ENCODE measurements at regions not wholly inside any gene's neighbourhood (a gene's known extent, or its start where the extent isn't known, plus 50 kb on each side); places are given as distances from the start of the nearest gene placed in this dataset.
"Not testable (repeated sequence)": the region's sequence is repeated elsewhere in the genome, so short reads cannot be mapped to it uniquely, and the experiment has no call there.

- H3K4me1 ChIP-seq (ENCODE audit: control insufficient read depth, insufficient read depth, low read length) = no peaks in the 10 kb centered on the region
- no peak overlapping the region for H3K4me3 ChIP-seq (ENCODE audit: low read length)
- no peak overlapping the region for H3K9ac ChIP-seq (ENCODE audit: low read length)
- no peak overlapping the region for H3K27ac ChIP-seq (ENCODE audit: low read depth, low read length)
- no peaks in the 10 kb centered on the region for H3K27me3 ChIP-seq (ENCODE audit: control insufficient read depth, insufficient read depth, low read length)
- no peaks in the 10 kb centered on the region for H3K36me3 ChIP-seq (ENCODE audit: control insufficient read depth, insufficient read depth, low read length)
These were observed 406.9 kb upstream of the PRKCQ start for GRCh38 chr10:6986927-6987326.

DNA sequence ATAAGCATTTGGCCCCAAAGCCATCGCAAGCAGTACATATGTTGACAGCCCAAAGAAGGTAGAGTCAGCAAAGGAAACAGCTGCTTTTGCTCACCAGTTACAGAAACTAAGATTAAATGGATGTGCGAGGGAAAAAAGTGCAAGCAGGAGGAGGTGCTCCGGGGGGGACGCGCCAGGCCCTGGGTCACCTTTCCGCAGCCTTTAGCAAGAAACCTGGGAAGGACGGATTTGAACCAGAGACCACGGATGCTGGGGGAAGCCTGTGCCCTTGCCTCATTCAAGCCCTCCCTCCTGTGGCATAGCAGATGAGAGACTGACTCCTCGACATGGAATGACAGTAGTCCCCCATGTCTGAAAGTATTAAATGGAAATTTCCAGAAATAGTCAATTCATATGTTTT lies 405.6 kb upstream of the PRKCQ start:
- no peak overlapping the region for H3K9ac ChIP-seq (ENCODE audit: low read length)
- no peak overlapping the region for H3K4me3 ChIP-seq (ENCODE audit: low read length)
- H3K4me1 ChIP-seq (ENCODE audit: control insufficient read depth, insufficient read depth, low read length) = no peaks in the 10 kb centered on the region
- no peak overlapping the region for H3K27ac ChIP-seq (ENCODE audit: low read depth, low read length)
- no peaks in the 10 kb centered on the region for H3K36me3 ChIP-seq (ENCODE audit: control insufficient read depth, insufficient read depth, low read length)
- no peaks in the 10 kb centered on the region for H3K27me3 ChIP-seq (ENCODE audit: control insufficient read depth, insufficient read depth, low read length)

DNA sequence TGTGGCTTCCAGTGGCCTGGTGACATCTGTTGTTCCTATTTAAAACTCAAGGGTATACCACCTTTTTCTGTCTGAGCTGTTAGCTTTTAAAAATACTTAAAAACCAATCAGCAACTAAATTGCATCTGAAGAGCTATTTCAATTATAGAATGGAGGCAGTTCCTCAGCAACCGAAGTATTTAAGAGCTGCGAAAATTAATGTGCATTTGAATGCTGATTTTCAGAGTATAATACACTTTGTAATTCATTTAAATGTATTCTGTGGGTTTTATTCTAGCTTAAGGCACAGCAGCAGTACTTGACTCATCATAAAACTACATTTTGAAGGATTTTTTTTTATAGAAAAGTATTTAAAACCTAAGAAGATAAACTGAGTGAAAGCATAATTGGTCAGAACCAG lies 404.9 kb upstream of the PRKCQ start:
- H3K27me3 ChIP-seq (ENCODE audit: control insufficient read depth, insufficient read depth, low read length) = no peaks in the 10 kb centered on the region
- H3K36me3 ChIP-seq (ENCODE audit: control insufficient read depth, insufficient read depth, low read length) = no peaks in the 10 kb centered on the region
- H3K4me3 ChIP-seq (ENCODE audit: low read length) = no peak overlapping the region
- no peaks in the 10 kb centered on the region for H3K4me1 ChIP-seq (ENCODE audit: control insufficient read depth, insufficient read depth, low read length)
- no peak overlapping the region for H3K9ac ChIP-seq (ENCODE audit: low read length)
- no peak overlapping the region for H3K27ac ChIP-seq (ENCODE audit: low read depth, low read length)

DNA sequence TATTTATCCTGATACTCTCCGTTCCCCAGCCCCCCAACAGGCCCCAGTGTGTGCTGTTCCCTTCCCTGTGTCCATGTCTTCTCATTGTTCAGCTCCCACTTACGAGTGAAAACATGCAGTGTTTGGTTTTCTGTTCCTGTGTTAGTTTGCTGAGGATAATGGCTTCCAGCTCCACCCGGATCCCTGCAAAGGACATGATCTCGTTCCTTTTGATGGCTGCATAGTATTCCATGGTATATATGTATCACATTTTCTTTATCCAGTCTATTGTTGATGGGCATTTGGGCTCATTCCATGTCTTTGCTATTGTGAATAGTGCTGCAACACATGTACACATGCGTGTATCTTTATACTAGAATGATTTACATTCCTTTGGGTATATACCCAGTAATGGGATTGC lies 403.9 kb upstream of the PRKCQ start:
- H3K4me3 ChIP-seq (ENCODE audit: low read length); H3K27me3 ChIP-seq (ENCODE audit: control insufficient read depth, insufficient read depth, low read length); H3K27ac ChIP-seq (ENCODE audit: low read depth, low read length); H3K36me3 ChIP-seq (ENCODE audit: control insufficient read depth, insufficient read depth, low read length); H3K9ac ChIP-seq (ENCODE audit: low read length); H3K4me1 ChIP-seq (ENCODE audit: control insufficient read depth, insufficient read depth, low read length): not testable (repeated sequence)

GRCh38 chr10:6980353-6980752 lies 400.3 kb upstream of the PRKCQ start:
- H3K27me3 ChIP-seq (ENCODE audit: control insufficient read depth, insufficient read depth, low read length) = no peaks in the 10 kb centered on the region
- H3K27ac ChIP-seq (ENCODE audit: low read depth, low read length) = no peak overlapping the region
- no peaks in the 10 kb centered on the region for H3K36me3 ChIP-seq (ENCODE audit: control insufficient read depth, insufficient read depth, low read length)
- no peaks in the 10 kb centered on the region for H3K4me1 ChIP-seq (ENCODE audit: control insufficient read depth, insufficient read depth, low read length)
- H3K4me3 ChIP-seq (ENCODE audit: low read length) = no peak overlapping the region
- no peak overlapping the region for H3K9ac ChIP-seq (ENCODE audit: low read length)

GRCh38 chr10:6979371-6979770 lies 399.3 kb upstream of the PRKCQ start:
- Histone ChIP-seq H3K4me1 (ENCODE audit: control insufficient read depth, insufficient read depth, low read length) (no peaks in the 10 kb centered on the region), H3K4me3 (ENCODE audit: low read length) (no peak overlapping the region), H3K27me3 (ENCODE audit: control insufficient read depth, insufficient read depth, low read length) (no peaks in the 10 kb centered on the region), H3K9ac (ENCODE audit: low read length) (no peak overlapping the region), H3K36me3 (ENCODE audit: control insufficient read depth, insufficient read depth, low read length) (no peaks in the 10 kb centered on the region), H3K27ac (ENCODE audit: low read depth, low read length) (no peak overlapping the region)

GRCh38 chr10:6978187-6978627 lies 398.1 kb upstream of the PRKCQ start:
- no peaks in the 10 kb centered on the region for H3K27me3 ChIP-seq (ENCODE audit: control insufficient read depth, insufficient read depth, low read length)
- H3K9ac ChIP-seq (ENCODE audit: low read length) = no peak overlapping the region
- H3K36me3 ChIP-seq (ENCODE audit: control insufficient read depth, insufficient read depth, low read length) = no peaks in the 10 kb centered on the region
- no peak overlapping the region for H3K27ac ChIP-seq (ENCODE audit: low read depth, low read length)
- no peak overlapping the region for H3K4me3 ChIP-seq (ENCODE audit: low read length)
- H3K4me1 ChIP-seq (ENCODE audit: control insufficient read depth, insufficient read depth, low read length) = no peaks in the 10 kb centered on the region

GRCh38 chr10:6977398-6978186 lies 397.5 kb upstream of the PRKCQ start:
- Histone ChIP-seq H3K27me3 (ENCODE audit: control insufficient read depth, insufficient read depth, low read length) (no peaks in the 10 kb centered on the region), H3K27ac (ENCODE audit: low read depth, low read length) (no peak overlapping the region), H3K4me1 (ENCODE audit: control insufficient read depth, insufficient read depth, low read length) (no peaks in the 10 kb centered on the region), H3K9ac (ENCODE audit: low read length) (no peak overlapping the region), H3K4me3 (ENCODE audit: low read length) (no peak overlapping the region), H3K36me3 (ENCODE audit: control insufficient read depth, insufficient read depth, low read length) (no peaks in the 10 kb centered on the region)

DNA sequence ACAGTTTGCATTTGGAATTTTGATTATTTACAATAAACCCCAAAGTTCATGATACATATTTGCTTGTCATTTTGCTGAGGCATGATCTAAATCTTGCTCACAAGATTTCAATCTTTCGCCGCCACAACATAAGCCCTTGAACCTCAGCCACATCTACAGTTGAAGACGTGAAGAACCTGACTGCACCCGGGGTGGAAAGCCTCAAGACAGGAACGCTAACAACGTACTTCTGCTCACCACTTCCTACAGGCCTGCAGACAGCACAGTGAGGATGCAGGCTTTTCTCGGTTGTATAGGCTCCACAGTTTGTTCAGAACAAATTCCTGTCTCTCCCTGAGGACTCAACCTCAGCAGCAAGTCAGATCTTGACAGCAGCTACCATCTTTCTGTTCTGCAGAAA lies 393.8 kb upstream of the PRKCQ start:
- Histone ChIP-seq H3K4me1 (ENCODE audit: control insufficient read depth, insufficient read depth, low read length) (no peaks in the 10 kb centered on the region), H3K36me3 (ENCODE audit: control insufficient read depth, insufficient read depth, low read length) (no peaks in the 10 kb centered on the region), H3K4me3 (ENCODE audit: low read length) (no peak overlapping the region), H3K9ac (ENCODE audit: low read length) (no peak overlapping the region), H3K27ac (ENCODE audit: low read depth, low read length) (no peak overlapping the region), H3K27me3 (ENCODE audit: control insufficient read depth, insufficient read depth, low read length) (no peaks in the 10 kb centered on the region)

GRCh38 chr10:6972226-6972625 lies 392.1 kb upstream of the PRKCQ start:
- Histone ChIP-seq H3K4me3 (ENCODE audit: low read length) (no peak overlapping the region), H3K36me3 (ENCODE audit: control insufficient read depth, insufficient read depth, low read length) (no peaks in the 10 kb centered on the region), H3K27ac (ENCODE audit: low read depth, low read length) (no peak overlapping the region), H3K9ac (ENCODE audit: low read length) (no peak overlapping the region), H3K27me3 (ENCODE audit: control insufficient read depth, insufficient read depth, low read length) (no peaks in the 10 kb centered on the region), H3K4me1 (ENCODE audit: control insufficient read depth, insufficient read depth, low read length) (no peaks in the 10 kb centered on the region)

DNA sequence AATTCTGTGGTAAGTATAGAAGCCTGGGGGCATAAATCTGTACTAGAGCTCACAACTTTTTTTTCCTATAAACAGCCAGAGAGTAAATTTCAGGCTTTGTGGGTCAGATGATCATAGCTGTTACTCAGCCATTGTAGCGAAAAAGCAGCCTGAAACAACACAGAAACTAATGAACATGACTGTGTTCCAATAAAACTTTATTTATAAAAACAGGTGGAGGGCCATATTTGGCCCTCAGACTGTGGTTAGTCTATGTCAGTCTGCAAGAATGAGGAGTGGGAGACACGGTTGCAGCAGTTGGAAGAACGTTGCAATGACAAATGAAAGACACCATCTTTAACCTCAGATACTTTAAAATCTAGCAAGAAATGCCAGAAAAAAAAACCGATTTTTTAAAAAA lies 389.6 kb upstream of the PRKCQ start:
- H3K36me3 ChIP-seq (ENCODE audit: control insufficient read depth, insufficient read depth, low read length) = no peaks in the 10 kb centered on the region
- no peaks in the 10 kb centered on the region for H3K4me1 ChIP-seq (ENCODE audit: control insufficient read depth, insufficient read depth, low read length)
- no peak overlapping the region for H3K27ac ChIP-seq (ENCODE audit: low read depth, low read length)
- no peaks in the 10 kb centered on the region for H3K27me3 ChIP-seq (ENCODE audit: control insufficient read depth, insufficient read depth, low read length)
- H3K4me3 ChIP-seq (ENCODE audit: low read length) = no peak overlapping the region
- H3K9ac ChIP-seq (ENCODE audit: low read length) = no peak overlapping the region

DNA sequence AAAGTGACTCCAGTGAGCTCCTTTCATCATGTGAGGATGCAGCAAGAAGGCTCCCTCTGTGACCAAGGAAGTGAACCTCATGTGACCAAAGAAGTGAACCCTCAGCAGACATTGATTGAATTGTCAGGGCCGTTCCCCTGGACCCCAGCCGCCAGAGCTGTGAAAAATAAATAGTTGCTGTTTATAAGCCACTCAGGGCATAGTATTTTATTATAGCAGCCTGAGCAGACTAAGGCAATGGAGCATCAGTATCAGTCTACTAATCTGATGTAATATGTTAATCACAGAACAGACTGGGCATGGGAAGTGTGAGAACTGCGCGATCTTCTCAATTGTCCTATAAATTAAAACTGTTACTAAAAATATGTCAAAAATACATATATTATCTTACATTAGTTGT lies 384.5 kb upstream of the PRKCQ start:
- no peak overlapping the region for H3K9ac ChIP-seq (ENCODE audit: low read length)
- H3K4me1 ChIP-seq (ENCODE audit: control insufficient read depth, insufficient read depth, low read length) = no peaks in the 10 kb centered on the region
- no peak overlapping the region for H3K4me3 ChIP-seq (ENCODE audit: low read length)
- no peak overlapping the region for H3K27ac ChIP-seq (ENCODE audit: low read depth, low read length)
- H3K36me3 ChIP-seq (ENCODE audit: control insufficient read depth, insufficient read depth, low read length) = no peaks in the 10 kb centered on the region
- H3K27me3 ChIP-seq (ENCODE audit: control insufficient read depth, insufficient read depth, low read length) = no peaks in the 10 kb centered on the region

GRCh38 chr10:6962576-6962975 lies 382.5 kb upstream of the PRKCQ start:
- H3K27me3 ChIP-seq (ENCODE audit: control insufficient read depth, insufficient read depth, low read length) = no peaks in the 10 kb centered on the region
- H3K27ac ChIP-seq (ENCODE audit: low read depth, low read length) = no peak overlapping the region
- no peaks in the 10 kb centered on the region for H3K4me1 ChIP-seq (ENCODE audit: control insufficient read depth, insufficient read depth, low read length)
- no peak overlapping the region for H3K4me3 ChIP-seq (ENCODE audit: low read length)
- no peaks in the 10 kb centered on the region for H3K36me3 ChIP-seq (ENCODE audit: control insufficient read depth, insufficient read depth, low read length)
- no peak overlapping the region for H3K9ac ChIP-seq (ENCODE audit: low read length)

Data from rectal smooth muscle tissue (tissue), 1 donor.